Subcutaneous abdominal adipose tissue (tissue), 5 donors: ENCODE measurements at regions not wholly inside any gene's neighbourhood (a gene's known extent, or its start where the extent isn't known, plus 50 kb on each side); places are given as distances from the start of the nearest gene placed in this dataset.
"Not testable (repeated sequence)": the region's sequence is repeated elsewhere in the genome, so short reads cannot be mapped to it uniquely, and the experiment has no call there.

ENCODE experiments used
- H3K27ac ChIP-seq: one replicate; pipeline ENCODE4 v1.7.0; 2013; ENCODE audit warnings: low read depth, mild to moderate bottlenecking, inconsistent platforms, low read length, moderate library complexity
- H3K27me3 ChIP-seq, 5 donors: one replicate each; pipeline ENCODE4 v1.7.0; 2013; ENCODE audit warnings: low read length in 5 of 5, inconsistent platforms in 1 of 5; ENCODE audit not compliant: control insufficient read depth in 5 of 5, insufficient read depth in 4 of 5
- H3K36me3 ChIP-seq, 5 donors: one replicate each; pipeline ENCODE4 v1.7.0; 2013; ENCODE audit warnings: low read length in 5 of 5; ENCODE audit not compliant: control insufficient read depth in 5 of 5, insufficient read depth in 5 of 5
- H3K4me1 ChIP-seq, 5 donors: one replicate each; pipeline ENCODE4 v1.7.0; 2013; ENCODE audit warnings: low read length in 5 of 5, mild to moderate bottlenecking in 3 of 5, moderate library complexity in 1 of 5; ENCODE audit not compliant: control insufficient read depth in 5 of 5, insufficient read depth in 5 of 5
- H3K4me3 ChIP-seq, 5 donors: one replicate each; pipeline ENCODE4 v1.7.0; 2013; ENCODE audit warnings: low read length in 5 of 5, low read depth in 1 of 5
- H3K9ac ChIP-seq, 5 donors: one replicate each; pipeline ENCODE4 v1.7.0; 2013; ENCODE audit warnings: low read length in 5 of 5, mild to moderate bottlenecking in 4 of 5, moderate library complexity in 3 of 5
- H3K9me3 ChIP-seq, 5 donors: one replicate each; pipeline ENCODE4 v1.7.0; 2013; ENCODE audit warnings: low read length in 5 of 5; ENCODE audit not compliant: control insufficient read depth in 5 of 5
- donor health status: healthy.
- donor health status: healthy.
- donor health status: healthy.
- donor health status: healthy.
- donor health status: healthy.

DNA sequence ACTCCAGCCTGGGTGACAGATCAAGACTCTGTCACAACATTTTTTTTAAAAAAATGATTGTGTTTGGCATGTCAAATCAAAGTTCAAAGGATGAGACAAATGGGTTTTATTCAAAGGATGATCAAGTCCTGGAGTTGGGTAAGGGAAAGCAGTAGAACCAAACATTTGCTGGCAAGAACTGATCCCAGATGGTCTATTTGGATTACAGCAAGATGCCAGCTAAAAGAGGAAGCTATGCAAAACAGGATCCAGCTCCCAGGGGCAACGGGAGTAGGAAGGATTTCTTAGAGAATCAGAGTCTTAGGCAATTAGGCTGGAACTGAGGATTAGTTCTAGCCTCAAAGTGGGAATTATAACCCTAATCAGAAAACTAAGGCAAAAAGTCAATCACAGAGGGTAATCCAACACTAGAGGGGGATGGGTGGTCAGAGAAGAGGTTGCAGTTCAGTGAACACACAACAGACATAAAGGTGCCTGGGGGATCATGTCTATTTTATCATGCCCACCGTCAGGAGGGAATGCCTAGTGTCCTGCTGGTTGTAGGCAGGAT is 133.0 kb upstream of the PLS3 start:
- Histone ChIP-seq H3K9me3 (peaks cover 0 to 6% (median 0%) of the 10 kb centered on the region in 5 donors), H3K27ac (no peak overlapping the region), H3K27me3 (peaks cover 3 to 12% (median 8%) of the 10 kb centered on the region in 5 donors), H3K36me3 (no peaks in the 10 kb centered on the region), H3K4me1 (no peaks in the 10 kb centered on the region), H3K4me3 (no peak overlapping the region), H3K9ac (no peak overlapping the region)

DNA sequence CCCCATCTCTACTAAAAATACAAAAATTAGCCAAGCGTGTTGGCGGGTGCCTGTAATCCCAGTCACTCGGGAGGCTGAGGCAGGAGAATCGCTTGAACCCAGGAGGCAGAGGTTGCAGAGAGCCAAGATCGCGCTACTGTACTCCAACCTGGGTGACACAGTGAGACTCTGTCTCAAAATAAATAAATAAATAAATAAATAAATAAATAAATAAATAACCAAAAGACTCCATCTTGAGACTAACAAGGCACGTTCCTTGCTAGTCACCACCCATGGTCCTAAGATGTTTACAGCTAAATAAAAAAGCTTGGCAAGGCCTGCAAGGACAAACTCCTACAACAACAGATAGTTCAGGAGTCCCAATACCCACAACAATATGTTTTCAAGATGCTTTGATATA is 126.1 kb upstream of the PLS3 start:
- H3K4me1 ChIP-seq, H3K27ac ChIP-seq, H3K4me3 ChIP-seq, H3K9ac ChIP-seq, H3K36me3 ChIP-seq, H3K27me3 ChIP-seq: not testable (repeated sequence)
- H3K9me3 ChIP-seq: peaks cover 0 to 11% (median 2%) of the 10 kb centered on the region in 5 donors

DNA sequence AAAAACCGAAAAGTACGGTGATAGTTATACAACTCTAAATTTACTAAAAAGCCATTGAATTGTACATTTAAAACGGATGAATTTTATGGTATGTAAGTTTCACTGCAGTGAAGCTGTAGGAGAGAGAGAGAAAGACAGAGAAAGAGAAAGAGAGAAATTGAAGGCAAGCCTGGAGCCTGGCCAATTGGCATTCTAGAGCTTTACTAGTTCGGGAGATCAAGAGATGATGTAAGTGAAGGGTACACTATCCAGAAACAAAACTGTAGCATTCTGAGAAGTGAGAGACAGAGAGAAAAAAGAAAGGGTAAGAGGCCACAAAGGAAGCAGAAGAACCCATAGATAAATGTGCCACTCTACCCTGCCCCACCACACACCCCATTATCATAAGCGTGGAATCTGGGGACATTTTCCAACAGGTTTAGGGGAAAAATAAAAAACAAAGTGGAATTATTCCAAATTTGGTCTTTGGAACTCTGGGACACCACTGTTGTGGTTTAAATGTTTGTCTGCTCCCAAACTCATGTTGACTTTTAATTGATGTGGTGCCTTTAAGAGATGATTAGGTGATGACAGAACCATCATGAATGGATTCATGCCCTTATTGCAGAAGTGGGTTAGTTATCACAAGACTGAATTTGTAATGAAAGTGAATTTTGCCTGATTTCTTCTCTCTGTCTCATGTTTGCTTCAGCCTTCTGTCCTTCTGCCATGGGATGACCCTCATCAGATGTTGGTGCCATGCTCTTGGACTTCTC is 123.0 kb upstream of the PLS3 start:
- H3K4me3 ChIP-seq: no peak overlapping the region
- peaks cover 0 to 4% (median 0%) of the 10 kb centered on the region in 5 donors for H3K27me3 ChIP-seq
- H3K9me3 ChIP-seq: peaks cover 0 to 11% (median 2%) of the 10 kb centered on the region in 5 donors
- peaks cover 0 to 5% (median 0%) of the 10 kb centered on the region in 5 donors for H3K4me1 ChIP-seq
- no peak overlapping the region for H3K27ac ChIP-seq
- no peak overlapping the region for H3K9ac ChIP-seq
- H3K36me3 ChIP-seq: no peaks in the 10 kb centered on the region

DNA sequence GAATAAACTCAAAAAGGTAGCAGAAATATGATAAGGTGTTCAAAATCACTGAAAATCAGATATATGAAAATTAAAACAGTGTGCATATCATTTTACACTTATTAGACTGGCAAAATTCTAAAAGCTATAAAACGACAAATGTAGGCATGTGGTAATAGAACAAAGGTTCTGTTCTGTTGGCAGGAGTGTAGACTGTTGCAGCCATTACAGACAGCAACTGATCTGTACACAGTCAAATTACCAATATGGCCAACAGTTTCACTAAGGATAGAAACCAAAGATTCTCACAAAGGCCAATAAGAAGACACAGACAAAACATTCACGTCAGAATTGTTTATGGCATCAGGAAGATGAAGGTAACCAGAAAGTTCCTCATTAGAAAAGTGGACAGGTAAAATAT is 112.8 kb upstream of the PLS3 start:
- H3K4me1 ChIP-seq: peaks cover 0 to 3% (median 3%) of the 10 kb centered on the region in 5 donors
- no peak overlapping the region for H3K27ac ChIP-seq
- H3K9ac ChIP-seq: no peak overlapping the region
- peaks cover 0 to 5% (median 0%) of the 10 kb centered on the region in 5 donors for H3K27me3 ChIP-seq
- H3K36me3 ChIP-seq: no peaks in the 10 kb centered on the region
- no peak overlapping the region for H3K4me3 ChIP-seq
- no peaks in the 10 kb centered on the region for H3K9me3 ChIP-seq

DNA sequence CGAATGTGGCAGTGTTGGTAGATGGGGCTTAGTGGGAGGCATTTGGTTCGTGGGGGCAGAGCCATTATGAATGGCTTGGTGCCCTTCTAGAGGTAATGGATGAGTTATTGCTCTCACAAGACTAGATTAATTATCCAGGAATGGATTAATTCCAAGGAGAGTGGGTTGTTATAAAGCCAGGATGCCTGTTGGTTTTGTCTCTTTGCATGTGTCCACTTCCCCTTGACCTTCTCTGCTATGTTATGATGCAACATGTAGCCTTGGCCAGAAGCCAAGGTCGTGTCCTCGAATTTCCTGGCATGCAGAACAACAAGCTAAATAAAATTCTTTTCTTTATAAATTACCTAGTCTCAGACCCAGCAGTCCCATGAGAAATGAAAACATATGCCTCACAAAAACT is 111.2 kb upstream of the PLS3 start:
- Histone ChIP-seq H3K27ac (no peak overlapping the region), H3K4me3 (no peak overlapping the region), H3K4me1 (peaks cover 0 to 3% (median 3%) of the 10 kb centered on the region in 5 donors), H3K36me3 (no peaks in the 10 kb centered on the region), H3K9ac (no peak overlapping the region), H3K27me3 (peaks cover 0 to 8% (median 5%) of the 10 kb centered on the region in 5 donors), H3K9me3 (no peaks in the 10 kb centered on the region)

DNA sequence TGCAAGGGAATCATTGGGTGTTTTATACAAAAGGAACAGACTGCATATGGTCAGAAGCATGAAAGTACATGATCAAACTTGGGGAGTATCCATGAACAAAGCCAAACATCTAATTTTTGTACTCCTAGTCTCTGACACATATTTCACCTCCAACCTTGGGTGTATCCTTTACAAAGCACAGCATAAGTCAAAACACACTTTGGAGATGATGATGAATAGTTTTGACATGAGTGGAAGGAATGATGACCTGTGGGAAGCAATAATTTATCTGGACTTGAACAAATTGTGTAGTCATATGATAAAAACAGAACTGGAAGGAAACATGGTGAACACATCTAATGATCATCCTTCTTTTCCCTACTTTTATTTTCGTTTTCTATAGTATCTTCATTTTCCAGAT is 108.7 kb upstream of the PLS3 start:
- no peak overlapping the region for H3K4me3 ChIP-seq
- H3K9ac ChIP-seq: no peak overlapping the region
- H3K27ac ChIP-seq: no peak overlapping the region
- H3K4me1 ChIP-seq: peaks cover 0 to 3% (median 3%) of the 10 kb centered on the region in 5 donors
- H3K27me3 ChIP-seq: peaks cover 0 to 11% (median 6%) of the 10 kb centered on the region in 5 donors
- H3K9me3 ChIP-seq: no peaks in the 10 kb centered on the region
- H3K36me3 ChIP-seq: no peaks in the 10 kb centered on the region

DNA sequence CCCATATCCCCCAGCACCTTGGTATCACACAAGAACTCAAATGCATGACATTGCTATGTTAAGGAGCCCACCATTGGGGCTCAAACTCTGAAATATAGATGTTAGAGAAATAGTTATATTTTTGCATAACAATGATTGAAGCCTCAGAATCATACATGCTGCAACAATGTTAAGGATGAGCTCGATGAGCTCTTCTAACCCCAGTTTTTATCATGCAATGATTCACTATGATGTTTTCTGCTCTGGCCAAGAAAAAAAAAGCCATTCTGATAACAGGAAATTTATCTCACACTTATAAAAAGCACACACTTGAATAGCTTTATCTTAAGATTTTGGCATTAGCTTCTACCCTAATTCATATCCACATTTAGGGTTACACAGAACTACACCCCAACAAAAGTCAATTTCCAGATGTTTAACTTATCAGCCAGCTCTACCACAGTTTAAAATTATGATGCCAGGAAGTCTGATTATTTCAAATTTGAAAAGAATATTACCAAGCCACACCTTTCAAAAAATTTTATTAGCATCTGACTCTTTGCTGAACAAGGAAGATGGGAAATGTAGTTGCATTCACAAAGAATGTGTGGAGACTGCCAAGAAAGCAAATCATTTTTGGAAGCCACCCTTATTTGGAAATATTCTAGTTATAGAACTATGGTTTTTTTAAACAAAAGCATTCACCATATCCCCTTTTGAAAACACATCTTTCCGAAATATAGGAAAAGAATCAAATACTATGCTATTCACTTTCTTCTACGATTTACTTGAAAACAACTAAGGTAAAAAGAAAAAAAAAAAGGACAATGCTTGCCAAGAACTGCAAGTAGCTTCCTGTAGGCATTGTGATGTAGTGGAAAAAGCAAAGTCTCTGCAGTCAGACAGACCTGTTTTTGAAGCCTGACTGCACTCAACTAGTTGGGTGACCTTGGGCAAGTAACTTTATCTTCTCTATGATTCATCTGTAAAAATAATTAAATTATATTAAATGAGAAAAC is 100.8 kb upstream of the PLS3 start:
- H3K9ac ChIP-seq: no peak overlapping the region
- peaks cover 0 to 19% (median 5%) of the 10 kb centered on the region in 5 donors for H3K4me1 ChIP-seq
- no peaks in the 10 kb centered on the region for H3K9me3 ChIP-seq
- H3K4me3 ChIP-seq: no peak overlapping the region
- H3K36me3 ChIP-seq: no peaks in the 10 kb centered on the region
- H3K27ac ChIP-seq: no peak overlapping the region
- H3K27me3 ChIP-seq: no peaks in the 10 kb centered on the region

DNA sequence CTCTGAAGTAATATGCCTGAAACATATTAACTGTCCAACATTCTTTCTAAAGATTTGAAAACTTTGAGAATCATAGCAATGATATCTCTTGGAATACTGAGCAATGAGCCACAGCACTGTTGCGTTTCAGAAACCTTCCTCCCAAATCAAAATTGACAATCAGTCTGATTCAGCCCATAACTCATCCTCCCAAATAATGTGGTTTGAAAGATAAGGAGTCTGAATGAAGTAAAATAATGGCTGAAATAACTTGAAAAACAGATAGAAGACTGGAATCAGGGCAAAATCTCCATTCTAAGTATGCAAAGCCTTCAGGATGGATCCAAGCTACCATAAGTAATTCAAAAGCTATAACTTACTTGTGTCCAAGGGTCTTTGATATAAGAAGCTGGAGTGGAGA is 98.6 kb upstream of the PLS3 start:
- Histone ChIP-seq H3K27ac (no peak overlapping the region), H3K27me3 (peaks cover 0 to 3% (median 0%) of the 10 kb centered on the region in 5 donors), H3K4me3 (no peak overlapping the region), H3K36me3 (no peaks in the 10 kb centered on the region), H3K9me3 (no peaks in the 10 kb centered on the region), H3K9ac (no peak overlapping the region), H3K4me1 (peaks cover 0 to 19% (median 5%) of the 10 kb centered on the region in 5 donors)

DNA sequence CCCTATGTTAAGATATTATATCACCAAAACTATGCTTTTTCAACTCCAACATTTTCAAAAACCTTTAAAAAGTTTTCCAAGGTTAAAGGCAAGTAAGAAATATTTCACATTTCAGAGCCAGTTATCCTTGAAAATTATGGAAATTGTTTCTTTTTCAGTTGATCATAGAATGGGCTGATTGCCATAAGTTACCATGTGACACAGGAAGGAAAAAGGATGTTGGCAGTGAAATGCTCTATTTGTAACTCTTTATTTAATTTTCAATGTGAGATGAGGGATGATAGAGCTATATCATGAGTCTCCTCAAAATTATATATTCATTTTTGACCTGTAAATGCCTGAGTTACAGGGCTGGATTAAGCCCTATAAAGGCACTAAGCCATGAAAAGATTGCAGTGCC is 93.0 kb upstream of the PLS3 start:
- no peaks in the 10 kb centered on the region for H3K9me3 ChIP-seq
- H3K27me3 ChIP-seq: peaks cover 0 to 4% (median 0%) of the 10 kb centered on the region in 5 donors
- peaks cover 0 to 8% (median 0%) of the 10 kb centered on the region in 5 donors for H3K4me1 ChIP-seq
- no peak overlapping the region for H3K4me3 ChIP-seq
- no peak overlapping the region for H3K27ac ChIP-seq
- H3K9ac ChIP-seq: no peak overlapping the region
- no peaks in the 10 kb centered on the region for H3K36me3 ChIP-seq
